SH-SY5Y (cell line): ENCODE measurements at regions not wholly inside any gene's neighbourhood (a gene's known extent, or its start where the extent isn't known, plus 50 kb on each side); places are given as distances from the start of the nearest gene placed in this dataset.

Source experiments
- GATA2 ChIP-seq: IDR thresholded peaks from 2 replicates; pipeline ENCODE4 v1.6.1; 2011; ENCODE audit warnings: mild to moderate bottlenecking, low read depth, low read length
- GATA3 ChIP-seq: IDR thresholded peaks from 2 replicates; pipeline ENCODE4 v1.6.1; 2011; ENCODE audit warnings: low read depth, mild to moderate bottlenecking, low read length, moderate library complexity

DNA sequence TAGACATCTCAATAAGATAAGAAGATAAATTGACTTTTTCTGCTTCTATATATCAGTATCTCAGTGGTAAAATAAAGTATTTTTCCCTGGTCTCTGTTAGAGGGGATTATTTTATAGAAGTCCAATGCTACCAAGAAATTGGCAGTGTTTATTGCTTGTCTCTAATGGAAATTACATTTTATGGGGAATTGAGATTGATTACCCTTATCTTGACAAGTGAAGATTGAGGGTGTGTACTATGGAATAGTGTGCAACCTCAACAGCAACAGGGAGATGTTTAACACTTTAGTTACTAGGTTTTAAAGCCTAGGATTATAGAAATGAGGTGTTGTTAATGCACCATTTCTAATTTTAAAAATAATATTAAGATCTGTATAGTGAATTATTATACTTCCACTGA is 154.8 kb upstream of the ROBO1 start:
- TF ChIP-seq GATA3 = no peak
- no peak for TF ChIP-seq GATA2
